ENCODE measurements at regions not wholly inside any gene's neighbourhood (a gene's known extent, or its start where the extent isn't known, plus 50 kb on each side); places are given as distances from the start of the nearest gene placed in this dataset.

DNA sequence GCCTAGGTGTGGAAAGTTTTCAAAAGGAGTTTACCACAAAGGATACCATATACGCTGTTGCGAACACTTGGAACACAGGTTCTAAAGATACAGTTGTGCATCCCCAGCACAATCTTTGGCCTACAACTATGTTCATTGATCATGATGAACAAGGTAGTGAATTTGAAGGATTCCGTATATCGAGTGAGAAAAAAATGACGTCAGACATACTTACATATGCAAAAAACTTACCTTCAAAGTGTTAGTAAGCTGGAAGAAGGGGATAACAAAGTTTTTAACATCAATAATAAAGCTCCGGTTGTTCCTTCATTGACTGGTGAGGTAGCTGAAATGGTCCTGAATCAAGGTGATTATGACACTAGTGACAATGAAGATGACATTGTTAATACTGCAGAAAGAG, 133.9 kb upstream of the PDE3A start:
- no peak for TF ChIP-seq ARNT (IDR thresholded peaks at IDR 0.05)
- TF ChIP-seq LEF1 (IDR thresholded peaks at IDR 0.05; ENCODE audit: borderline replicate concordance), result no peak
- TF ChIP-seq HDGF (IDR thresholded peaks at IDR 0.05; ENCODE audit: borderline replicate concordance), result no peak
- no peak for TF ChIP-seq ELF4 (IDR thresholded peaks at IDR 0.05)
- no peak for TF ChIP-seq L3MBTL2 (conservative IDR thresholded peaks at IDR 0.05)
- no peak for DNase-seq (ENCODE audit: extremely low spot score)
- ChIA-PET CTCF (no interaction called here), POLR2A (no interaction called here)

DNA sequence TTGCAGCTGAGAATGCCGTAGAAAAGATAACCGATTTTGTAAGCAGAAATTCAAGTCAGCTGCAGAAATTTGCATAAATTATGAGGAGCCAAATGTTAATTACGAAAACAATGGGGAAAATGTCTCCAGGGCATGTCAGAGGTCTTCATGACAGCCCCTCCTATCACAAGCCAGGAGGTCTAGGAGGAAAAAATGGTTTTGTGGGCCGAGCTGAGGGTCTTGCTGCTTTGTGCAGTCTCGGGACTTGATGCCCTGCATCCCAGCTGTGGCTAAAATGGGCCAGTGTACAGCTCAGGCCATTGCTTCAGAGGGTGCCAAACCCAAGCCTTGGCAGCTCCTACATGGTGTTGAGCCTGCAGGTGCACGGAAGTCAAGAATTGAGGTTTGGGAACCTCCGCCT, 131.2 kb upstream of the PDE3A start:
- ChIA-PET POLR2A (no interaction called here), CTCF (no interaction called here)
- DNase-seq (ENCODE audit: extremely low spot score), result no peak
- no peak for TF ChIP-seq HDGF (IDR thresholded peaks at IDR 0.05; ENCODE audit: borderline replicate concordance)
- no peak for TF ChIP-seq FOXA1 (IDR thresholded peaks at IDR 0.05)
- TF ChIP-seq FOXM1 (IDR thresholded peaks at IDR 0.05; ENCODE audit: borderline replicate concordance), result no peak
- TF ChIP-seq CTBP1 (IDR thresholded peaks at IDR 0.05; ENCODE audit: borderline replicate concordance), result no peak
- TF ChIP-seq ELF4 (IDR thresholded peaks at IDR 0.05), result no peak
- TF ChIP-seq SP1 (IDR thresholded peaks at IDR 0.05), result no peak
- TF ChIP-seq BHLHE40 (IDR thresholded peaks at IDR 0.05; ENCODE audit: borderline replicate concordance), result no peak
- no peak for TF ChIP-seq ARNT (IDR thresholded peaks at IDR 0.05)
- TF ChIP-seq SUZ12 (IDR thresholded peaks at IDR 0.05), result no peak
- TF ChIP-seq LEF1 (IDR thresholded peaks at IDR 0.05; ENCODE audit: borderline replicate concordance), result no peak
- no peak for TF ChIP-seq ZNF384 (IDR thresholded peaks at IDR 0.05)
- TF ChIP-seq TARDBP (IDR thresholded peaks at IDR 0.05), result no peak
- TF ChIP-seq NFRKB (IDR thresholded peaks at IDR 0.05), result no peak
- TF ChIP-seq L3MBTL2 (conservative IDR thresholded peaks at IDR 0.05), result no peak
- no peak for TF ChIP-seq FOXK2 (IDR thresholded peaks at IDR 0.05)
- TF ChIP-seq, protein P1, sequence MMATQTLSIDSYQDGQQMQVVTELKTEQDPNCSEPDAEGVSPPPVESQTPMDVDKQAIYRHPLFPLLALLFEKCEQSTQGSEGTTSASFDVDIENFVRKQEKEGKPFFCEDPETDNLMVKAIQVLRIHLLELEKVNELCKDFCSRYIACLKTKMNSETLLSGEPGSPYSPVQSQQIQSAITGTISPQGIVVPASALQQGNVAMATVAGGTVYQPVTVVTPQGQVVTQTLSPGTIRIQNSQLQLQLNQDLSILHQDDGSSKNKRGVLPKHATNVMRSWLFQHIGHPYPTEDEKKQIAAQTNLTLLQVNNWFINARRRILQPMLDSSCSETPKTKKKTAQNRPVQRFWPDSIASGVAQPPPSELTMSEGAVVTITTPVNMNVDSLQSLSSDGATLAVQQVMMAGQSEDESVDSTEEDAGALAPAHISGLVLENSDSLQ (IDR thresholded peaks at IDR 0.05), result no peak

GRCh38 chr12:20245491-20245890, 122.8 kb upstream of the PDE3A start:
- DNase-seq (ENCODE audit: extremely low spot score), result no peak
- POLR2A ChIA-PET, result no interaction called here
- CTCF ChIA-PET, result no interaction called here
- TF ChIP-seq ELF4 (IDR thresholded peaks at IDR 0.05), result no peak
- no peak for TF ChIP-seq NFRKB (IDR thresholded peaks at IDR 0.05)
- no peak for TF ChIP-seq FOXA1 (IDR thresholded peaks at IDR 0.05)
- TF ChIP-seq LEF1 (IDR thresholded peaks at IDR 0.05; ENCODE audit: borderline replicate concordance), result no peak
- TF ChIP-seq BHLHE40 (IDR thresholded peaks at IDR 0.05; ENCODE audit: borderline replicate concordance), result no peak
- TF ChIP-seq SP1 (IDR thresholded peaks at IDR 0.05), result no peak
- no peak for TF ChIP-seq FOXM1 (IDR thresholded peaks at IDR 0.05; ENCODE audit: borderline replicate concordance)
- no peak for TF ChIP-seq TARDBP (IDR thresholded peaks at IDR 0.05)
- TF ChIP-seq, protein P1 (IDR thresholded peaks at IDR 0.05), result no peak
- TF ChIP-seq FOXK2 (IDR thresholded peaks at IDR 0.05), result no peak
- no peak for TF ChIP-seq SUZ12 (IDR thresholded peaks at IDR 0.05)

- no peak for DNase-seq (ENCODE audit: extremely low spot score)
- TF ChIP-seq LEF1 (IDR thresholded peaks at IDR 0.05; ENCODE audit: borderline replicate concordance) (no peak), TARDBP (IDR thresholded peaks at IDR 0.05) (no peak), L3MBTL2 (conservative IDR thresholded peaks at IDR 0.05) (no peak), SP1 (IDR thresholded peaks at IDR 0.05) (no peak), CTBP1 (IDR thresholded peaks at IDR 0.05; ENCODE audit: borderline replicate concordance) (no peak), ARNT (IDR thresholded peaks at IDR 0.05) (no peak), SUZ12 (IDR thresholded peaks at IDR 0.05) (no peak), ELF4 (IDR thresholded peaks at IDR 0.05) (no peak), NFRKB (IDR thresholded peaks at IDR 0.05) (no peak), FOXK2 (IDR thresholded peaks at IDR 0.05) (no peak)
- TF ChIP-seq, protein P1 (IDR thresholded peaks at IDR 0.05), result no peak
- ChIA-PET POLR2A (no interaction called here), CTCF (no interaction called here)
Observed at GRCh38 chr12:20248646-20249045, 119.7 kb upstream of the PDE3A start.

DNA sequence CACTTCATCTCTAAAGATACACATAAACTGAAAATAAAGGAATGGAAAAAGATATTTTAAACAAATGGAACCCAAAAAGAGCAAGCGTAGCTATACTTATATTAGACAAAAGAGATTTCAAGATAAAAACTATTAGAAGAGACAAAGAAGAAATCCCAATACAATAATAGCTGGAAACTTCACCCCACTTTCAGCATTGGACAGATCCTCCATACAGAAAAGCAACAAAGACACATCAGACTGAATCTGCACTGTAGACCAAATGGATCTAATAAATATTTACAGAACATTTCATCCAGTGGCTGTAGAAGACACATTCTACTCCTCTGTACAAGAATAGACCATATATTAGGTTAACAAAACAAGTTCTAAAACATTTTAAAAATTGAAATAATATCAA, 117.6 kb upstream of the PDE3A start:
- TF ChIP-seq BHLHE40 (IDR thresholded peaks at IDR 0.05; ENCODE audit: borderline replicate concordance) (no peak), FOXK2 (IDR thresholded peaks at IDR 0.05) (no peak), HDGF (IDR thresholded peaks at IDR 0.05; ENCODE audit: borderline replicate concordance) (no peak), SP1 (IDR thresholded peaks at IDR 0.05) (no peak)
- CTCF ChIA-PET, result no interaction called here

GRCh38 chr12:20257311-20257710, 111.0 kb upstream of the PDE3A start:
- CTCF ChIA-PET, result no interaction called here
- POLR2A ChIA-PET, result no interaction called here
- TF ChIP-seq, protein P1 (IDR thresholded peaks at IDR 0.05), result no peak
- no peak for TF ChIP-seq CTBP1 (IDR thresholded peaks at IDR 0.05; ENCODE audit: borderline replicate concordance)
- TF ChIP-seq HDGF (IDR thresholded peaks at IDR 0.05; ENCODE audit: borderline replicate concordance), result no peak
- no peak for TF ChIP-seq ELF4 (IDR thresholded peaks at IDR 0.05)
- TF ChIP-seq BHLHE40 (IDR thresholded peaks at IDR 0.05; ENCODE audit: borderline replicate concordance), result no peak
- no peak for TF ChIP-seq FOXA1 (IDR thresholded peaks at IDR 0.05)
- no peak for TF ChIP-seq LEF1 (IDR thresholded peaks at IDR 0.05; ENCODE audit: borderline replicate concordance)
- DNase-seq (ENCODE audit: extremely low spot score), result no peak

More for the DNA sequence above, 117.6 kb upstream of the PDE3A start:
- DNase-seq (ENCODE audit: extremely low spot score), result no peak
- POLR2A ChIA-PET, result no interaction called here

Measured in HEK293T (cell line).